Skeletal muscle satellite cell (primary cell): ENCODE measurements at regions not wholly inside any gene's neighbourhood (a gene's known extent, or its start where the extent isn't known, plus 50 kb on each side); places are given as distances from the start of the nearest gene placed in this dataset.

Experiments
- H3K27me3 ChIP-seq: 2 replicates; pipeline ENCODE4 v1.7.0; 2013; ENCODE audit warnings: low read length; ENCODE audit not compliant: control insufficient read depth, insufficient read depth
- H3K36me3 ChIP-seq: 2 replicates; pipeline ENCODE4 v1.7.0; 2013; ENCODE audit warnings: mild to moderate bottlenecking, control low read depth, low read length; ENCODE audit not compliant: insufficient read depth
- H3K4me1 ChIP-seq: 2 replicates; pipeline ENCODE4 v1.7.0; 2013; ENCODE audit warnings: low read length; ENCODE audit not compliant: control insufficient read depth, insufficient read depth
- H3K4me2 ChIP-seq: 2 replicates; pipeline ENCODE4 v1.7.0; 2013; ENCODE audit warnings: mild to moderate bottlenecking, low read length
- H3K4me3 ChIP-seq: 2 replicates; pipeline ENCODE4 v1.7.0; 2013; ENCODE audit warnings: low read length
- H3K9ac ChIP-seq: 2 replicates; pipeline ENCODE4 v1.7.0; 2013; ENCODE audit warnings: mild to moderate bottlenecking, low read depth, low read length, moderate library complexity
- H3K9me3 ChIP-seq: replicated peaks from 2 replicates; pipeline ENCODE4 v1.7.0; 2013; ENCODE audit warnings: mild to moderate bottlenecking, control low read depth, low read length

- Histone ChIP-seq H3K4me2 (no peak overlapping the region), H3K9me3 (no peaks in the 10 kb centered on the region), H3K27me3 (no peaks in the 10 kb centered on the region), H3K4me3 (no peak overlapping the region), H3K9ac (no peak overlapping the region), H3K36me3 (no peaks in the 10 kb centered on the region), H3K4me1 (peaks cover 4% of the 10 kb centered on the region)
These were observed 433.5 kb downstream of the RFPL4B start for GRCh38 chr6:112780498-112781096.

- H3K4me1 ChIP-seq: peaks cover 4% of the 10 kb centered on the region
- no peak overlapping the region for H3K9ac ChIP-seq
- H3K9me3 ChIP-seq: no peaks in the 10 kb centered on the region
- H3K4me2 ChIP-seq: no peak overlapping the region
- no peak overlapping the region for H3K4me3 ChIP-seq
- no peaks in the 10 kb centered on the region for H3K36me3 ChIP-seq
- H3K27me3 ChIP-seq: no peaks in the 10 kb centered on the region
These were observed 434.1 kb downstream of the RFPL4B start for GRCh38 chr6:112781241-112781640.

DNA sequence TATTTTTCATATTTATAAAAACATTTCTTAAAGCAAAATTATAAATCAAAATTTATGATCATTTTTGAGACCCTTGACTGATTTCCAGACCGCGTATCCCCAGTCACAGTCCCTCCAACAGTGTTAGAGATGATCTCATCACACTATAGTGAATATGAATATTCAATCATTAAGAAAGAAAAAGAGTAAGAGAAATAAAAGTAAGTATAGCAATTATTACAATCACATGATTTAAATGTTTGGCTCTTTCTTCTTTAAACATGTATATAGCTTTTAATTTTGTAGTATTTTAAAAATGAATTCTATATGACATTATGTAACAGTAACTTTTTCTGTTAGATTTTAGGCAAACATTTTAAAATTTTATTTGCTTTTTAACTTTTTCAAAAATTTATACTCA lies 438.3 kb downstream of the RFPL4B start:
- Histone ChIP-seq H3K36me3 (no peaks in the 10 kb centered on the region), H3K9ac (no peak overlapping the region), H3K4me2 (no peak overlapping the region)

DNA sequence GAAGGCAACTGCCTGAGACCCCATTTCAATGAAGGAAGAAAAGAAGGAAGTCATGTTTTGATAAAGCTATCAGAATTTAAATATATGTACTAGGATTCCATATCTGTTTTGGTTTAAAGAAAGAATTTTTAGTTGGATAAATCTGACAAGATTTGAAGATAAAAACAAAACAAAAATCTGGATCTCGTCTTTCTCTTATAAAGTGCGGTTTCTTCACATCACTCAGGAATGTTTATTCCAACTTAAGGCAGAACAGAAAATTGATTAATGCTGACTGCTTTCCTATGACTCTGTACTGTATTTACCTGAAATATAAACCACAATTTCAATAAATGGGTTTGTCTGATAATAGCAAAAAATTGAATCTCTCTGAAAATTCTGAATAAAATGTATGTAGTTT lies 439.7 kb downstream of the RFPL4B start:
- Histone ChIP-seq H3K4me1 (no peaks in the 10 kb centered on the region), H3K27me3 (no peaks in the 10 kb centered on the region), H3K4me2 (no peak overlapping the region), H3K4me3 (no peak overlapping the region), H3K36me3 (no peaks in the 10 kb centered on the region), H3K9ac (no peak overlapping the region), H3K9me3 (no peaks in the 10 kb centered on the region)

More for the DNA sequence above, 438.3 kb downstream of the RFPL4B start:
- no peaks in the 10 kb centered on the region for H3K27me3 ChIP-seq
- no peaks in the 10 kb centered on the region for H3K9me3 ChIP-seq
- peaks cover 4% of the 10 kb centered on the region for H3K4me1 ChIP-seq
- no peak overlapping the region for H3K4me3 ChIP-seq

DNA sequence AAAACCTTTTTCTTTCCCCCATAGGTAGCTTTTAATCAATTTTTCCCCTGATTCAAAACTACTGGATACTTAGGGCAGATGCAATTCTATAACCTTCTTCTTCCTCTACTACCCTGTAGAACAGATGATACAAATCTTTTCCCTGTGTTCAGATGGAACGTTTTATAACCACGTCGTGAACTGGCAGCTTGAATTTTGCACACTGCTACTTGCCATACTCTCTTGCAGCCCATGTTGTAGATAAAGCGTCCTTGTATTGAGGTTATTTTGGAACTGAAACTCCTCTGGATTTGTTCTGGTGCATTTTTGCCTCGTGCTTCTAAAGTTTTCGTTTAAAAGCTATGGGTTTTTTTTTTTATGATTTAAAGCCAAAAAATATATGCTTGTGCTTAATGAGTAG lies 440.2 kb downstream of the RFPL4B start:
- no peak overlapping the region for H3K9ac ChIP-seq
- H3K4me1 ChIP-seq: no peaks in the 10 kb centered on the region
- no peaks in the 10 kb centered on the region for H3K27me3 ChIP-seq
- H3K4me3 ChIP-seq: no peak overlapping the region
- no peak overlapping the region for H3K4me2 ChIP-seq
- H3K9me3 ChIP-seq: no peaks in the 10 kb centered on the region
- no peaks in the 10 kb centered on the region for H3K36me3 ChIP-seq

GRCh38 chr6:112795316-112795715 lies 448.2 kb downstream of the RFPL4B start:
- no peak overlapping the region for H3K4me3 ChIP-seq
- no peaks in the 10 kb centered on the region for H3K9me3 ChIP-seq
- no peaks in the 10 kb centered on the region for H3K27me3 ChIP-seq
- H3K4me1 ChIP-seq: no peaks in the 10 kb centered on the region
- H3K4me2 ChIP-seq: no peak overlapping the region
- H3K36me3 ChIP-seq: no peaks in the 10 kb centered on the region
- H3K9ac ChIP-seq: no peak overlapping the region

- H3K4me3 ChIP-seq: no peak overlapping the region
- H3K4me2 ChIP-seq: no peak overlapping the region
- H3K9ac ChIP-seq: no peak overlapping the region
- H3K36me3 ChIP-seq: no peaks in the 10 kb centered on the region
- peaks cover 9% of the 10 kb centered on the region for H3K4me1 ChIP-seq
- H3K9me3 ChIP-seq: no peaks in the 10 kb centered on the region
- H3K27me3 ChIP-seq: no peaks in the 10 kb centered on the region
These were observed 449.6 kb downstream of the RFPL4B start for GRCh38 chr6:112796712-112797111.

- H3K36me3 ChIP-seq: no peaks in the 10 kb centered on the region
- no peaks in the 10 kb centered on the region for H3K9me3 ChIP-seq
- no peak overlapping the region for H3K4me3 ChIP-seq
- H3K4me1 ChIP-seq: peaks cover 20% of the 10 kb centered on the region
- H3K9ac ChIP-seq: no peak overlapping the region
- H3K27me3 ChIP-seq: no peaks in the 10 kb centered on the region
- H3K4me2 ChIP-seq: no peak overlapping the region
These were observed 452.8 kb downstream of the RFPL4B start for GRCh38 chr6:112799889-112800288.

- Histone ChIP-seq H3K4me3 (no peak overlapping the region), H3K4me1 (peaks cover 20% of the 10 kb centered on the region), H3K9ac (no peak overlapping the region), H3K36me3 (no peaks in the 10 kb centered on the region), H3K9me3 (no peaks in the 10 kb centered on the region), H3K27me3 (no peaks in the 10 kb centered on the region), H3K4me2 (no peak overlapping the region)
These were observed 453.3 kb downstream of the RFPL4B start for GRCh38 chr6:112800439-112800838.

GRCh38 chr6:112800916-112801315 lies 453.8 kb downstream of the RFPL4B start:
- Histone ChIP-seq H3K4me1 (peaks cover 23% of the 10 kb centered on the region), H3K27me3 (no peaks in the 10 kb centered on the region), H3K9me3 (no peaks in the 10 kb centered on the region), H3K4me3 (no peak overlapping the region), H3K4me2 (no peak overlapping the region), H3K9ac (no peak overlapping the region), H3K36me3 (no peaks in the 10 kb centered on the region)

- no peaks in the 10 kb centered on the region for H3K36me3 ChIP-seq
- peak overlapping the region; percentile 35 for H3K4me2 ChIP-seq
- no peaks in the 10 kb centered on the region for H3K9me3 ChIP-seq
- H3K9ac ChIP-seq: peak overlapping the region; percentile 47
- H3K27me3 ChIP-seq: no peaks in the 10 kb centered on the region
- H3K4me3 ChIP-seq: no peak overlapping the region
- H3K4me1 ChIP-seq: peaks cover 29% of the 10 kb centered on the region
These were observed 454.4 kb downstream of the RFPL4B start for GRCh38 chr6:112801468-112802080.

DNA sequence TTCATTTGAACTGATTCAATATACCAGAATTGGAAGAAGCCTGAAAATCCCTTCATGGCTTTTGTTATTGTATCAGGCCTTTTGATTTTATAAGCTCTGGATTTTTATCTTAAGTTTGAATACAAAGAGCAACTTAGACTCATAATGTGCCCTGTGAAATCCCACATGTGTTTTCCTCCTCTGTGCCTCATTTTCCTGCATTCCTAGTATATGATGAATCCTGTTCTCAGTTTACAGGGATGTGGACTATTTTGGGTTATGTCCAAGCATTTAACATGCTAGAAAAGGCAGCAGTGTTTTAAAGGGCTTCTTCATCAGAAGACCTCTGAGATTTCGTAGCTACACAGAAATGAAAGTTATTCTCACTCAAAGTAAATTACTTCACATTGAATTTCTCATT lies 455.0 kb downstream of the RFPL4B start:
- Histone ChIP-seq H3K4me3 (no peak overlapping the region), H3K9ac (peak overlapping the region; percentile 47), H3K36me3 (no peaks in the 10 kb centered on the region), H3K9me3 (no peaks in the 10 kb centered on the region), H3K4me1 (peaks cover 34% of the 10 kb centered on the region), H3K27me3 (no peaks in the 10 kb centered on the region), H3K4me2 (peak overlapping the region; percentile 35)
